ENCODE measurements at regions not wholly inside any gene's neighbourhood (a gene's known extent, or its start where the extent isn't known, plus 50 kb on each side); places are given as distances from the start of the nearest gene placed in this dataset.

- intact Hi-C loops (cut with DNase I; ENCODE audit: low total_unique reads) = no loop called here
- DNase-seq = no peak
- no peak overlapping the region for H3K27ac ChIP-seq
- no peaks in the 10 kb centered on the region for H3K9me3 ChIP-seq
- H3K27me3 ChIP-seq = no peaks in the 10 kb centered on the region
- no peak overlapping the region for H3K4me3 ChIP-seq
- TF ChIP-seq CTCF (IDR thresholded peaks at IDR 0.05) = no peak
- H3K4me1 ChIP-seq = no peaks in the 10 kb centered on the region
- H3K36me3 ChIP-seq = no peaks in the 10 kb centered on the region
These were observed 352.7 kb downstream of the MLLT3 start for GRCh38 chr9:20269620-20270019.

- Histone ChIP-seq H3K4me1 (no peaks in the 10 kb centered on the region), H3K36me3 (no peaks in the 10 kb centered on the region), H3K4me3 (no peak overlapping the region), H3K27ac (no peak overlapping the region), H3K27me3 (no peaks in the 10 kb centered on the region), H3K9me3 (no peaks in the 10 kb centered on the region)
- intact Hi-C loops (cut with DNase I; ENCODE audit: low total_unique reads) = no loop called here
- no peak for TF ChIP-seq CTCF (IDR thresholded peaks at IDR 0.05)
- DNase-seq = no peak
These were observed 357.4 kb downstream of the MLLT3 start for GRCh38 chr9:20264896-20265295.

DNA sequence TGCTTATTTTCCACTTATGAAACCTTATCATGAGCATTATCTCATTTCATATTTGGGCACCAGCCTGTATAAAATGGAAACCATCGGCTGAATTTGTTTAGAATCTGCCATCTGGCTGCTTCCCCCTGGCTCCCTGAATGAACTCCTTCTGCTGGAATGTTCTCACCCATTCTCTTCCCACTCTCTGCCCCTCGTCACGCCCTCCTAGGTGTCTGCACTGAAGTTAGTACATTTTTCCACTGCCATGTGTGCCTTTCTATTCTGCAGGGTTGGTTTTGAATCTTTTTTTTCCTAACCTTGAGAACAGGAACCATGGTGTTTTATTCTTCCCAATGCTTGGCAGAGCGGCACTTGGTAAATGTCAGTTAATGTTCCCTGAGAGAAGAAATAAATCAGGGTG is 359.7 kb downstream of the MLLT3 start:
- Histone ChIP-seq H3K36me3 (no peaks in the 10 kb centered on the region), H3K27ac (no peak overlapping the region), H3K27me3 (no peaks in the 10 kb centered on the region), H3K4me1 (no peaks in the 10 kb centered on the region), H3K9me3 (no peaks in the 10 kb centered on the region), H3K4me3 (no peak overlapping the region)
- no peak for DNase-seq
- no peak for TF ChIP-seq CTCF (IDR thresholded peaks at IDR 0.05)
- intact Hi-C loops (cut with DNase I; ENCODE audit: low total_unique reads) = no loop called here

DNA sequence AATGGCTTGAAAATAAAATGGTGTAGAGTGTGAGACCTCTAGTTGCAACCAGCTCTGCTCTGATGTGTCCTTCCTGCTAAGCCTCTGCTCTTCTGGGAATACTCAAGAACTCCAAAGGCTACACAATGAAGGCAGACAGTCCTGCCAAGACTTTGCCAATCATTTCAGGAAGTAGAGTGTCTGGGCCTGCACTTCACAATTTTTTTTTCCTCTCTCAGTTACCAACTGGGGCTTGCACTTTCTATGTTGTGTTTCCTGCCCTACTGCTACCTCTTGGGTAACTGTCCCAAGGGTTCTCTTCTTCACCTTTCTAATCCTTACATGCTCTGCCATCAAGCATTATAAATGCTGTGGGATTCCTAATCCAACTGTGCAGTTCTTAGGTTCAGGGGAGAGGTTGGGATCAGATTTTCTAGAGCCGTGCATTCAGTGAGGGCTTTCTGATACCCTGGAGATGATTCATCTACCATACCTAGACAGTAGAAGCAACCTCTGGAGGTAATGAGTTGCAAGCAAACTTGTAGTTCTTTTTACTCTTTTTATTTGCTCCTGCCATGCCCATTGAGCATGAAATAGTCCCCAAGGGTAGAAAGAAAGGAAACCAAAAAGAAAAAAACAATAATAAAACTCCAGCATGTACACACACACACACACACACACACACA is 365.9 kb downstream of the MLLT3 start:
- H3K9me3 ChIP-seq = no peaks in the 10 kb centered on the region
- no peaks in the 10 kb centered on the region for H3K4me1 ChIP-seq
- no peak overlapping the region for H3K27ac ChIP-seq
- DNase-seq = no peak
- no peaks in the 10 kb centered on the region for H3K36me3 ChIP-seq
- TF ChIP-seq CTCF (IDR thresholded peaks at IDR 0.05) = no peak
- H3K27me3 ChIP-seq = no peaks in the 10 kb centered on the region
- no peak overlapping the region for H3K4me3 ChIP-seq
- intact Hi-C loops (cut with DNase I; ENCODE audit: low total_unique reads) = no loop called here

- H3K4me1 ChIP-seq = no peaks in the 10 kb centered on the region
- DNase-seq = no peak
- H3K27me3 ChIP-seq = no peaks in the 10 kb centered on the region
- H3K4me3 ChIP-seq = no peak overlapping the region
- TF ChIP-seq CTCF (IDR thresholded peaks at IDR 0.05) = no peak
- no peaks in the 10 kb centered on the region for H3K36me3 ChIP-seq
- H3K27ac ChIP-seq = no peak overlapping the region
- intact Hi-C loops (cut with DNase I; ENCODE audit: low total_unique reads) = no loop called here
- no peaks in the 10 kb centered on the region for H3K9me3 ChIP-seq
These were observed 367.2 kb downstream of the MLLT3 start for GRCh38 chr9:20255052-20255451.

DNA sequence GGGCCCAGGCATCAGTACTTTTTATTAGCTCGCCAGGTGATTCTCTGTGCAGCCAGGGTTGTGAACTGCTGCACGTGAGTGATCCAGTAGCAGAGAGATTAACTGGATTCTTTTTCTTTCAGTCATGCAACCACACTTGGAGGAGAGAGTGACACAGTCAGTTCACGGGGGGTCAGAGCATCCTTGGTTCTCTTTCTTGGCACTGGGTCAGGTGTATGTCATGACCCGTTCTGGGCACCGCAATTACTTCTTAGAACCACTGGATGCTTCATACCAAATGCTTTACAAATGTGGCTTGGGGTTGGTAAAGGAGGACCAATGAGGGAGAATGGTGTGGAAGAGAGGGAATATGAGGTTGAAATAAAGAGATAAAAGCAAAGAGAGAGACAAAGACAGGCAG is 368.7 kb downstream of the MLLT3 start:
- no peak for TF ChIP-seq CTCF (IDR thresholded peaks at IDR 0.05)
- no peak for DNase-seq
- no peak overlapping the region for H3K4me3 ChIP-seq
- H3K4me1 ChIP-seq = no peaks in the 10 kb centered on the region
- no peak overlapping the region for H3K27ac ChIP-seq
- no peaks in the 10 kb centered on the region for H3K27me3 ChIP-seq
- H3K9me3 ChIP-seq = no peaks in the 10 kb centered on the region
- no peaks in the 10 kb centered on the region for H3K36me3 ChIP-seq
- intact Hi-C loops (cut with DNase I; ENCODE audit: low total_unique reads) = no loop called here

Measured in tibial artery (tissue), 4 donors.